Panc1 (cell line): ENCODE measurements at regions not wholly inside any gene's neighbourhood (a gene's known extent, or its start where the extent isn't known, plus 50 kb on each side); places are given as distances from the start of the nearest gene placed in this dataset.

Source experiments
- ATAC-seq: fragments of 200-7000 bp; cut with Tn5 transposase; 2 replicates; pipeline ENCODE4 v1.9.1; 2020; ENCODE audit warnings: mild to moderate bottlenecking, moderate library complexity
- BruUV-seq: library from RNA; stranded (reverse); fragments of 400-500 nt; replicated peaks from 2 replicates; lab custom pipeline; 2021; lab: Mats Ljungman, UMichigan
- CTCF ChIA-PET: fragments of 300-600 bp; sonication (Branson Sonifier 250); formaldehyde crosslinking; loops from one replicate; lab custom pipeline; 2022; ENCODE audit warnings: antibody characterized with exemption; lab: Charles Lee
- POLR2A ChIA-PET: fragments of 300-600 bp; sonication (Branson Sonifier 250); formaldehyde crosslinking; loops from one replicate; lab custom pipeline; 2022; ENCODE audit warnings: antibody characterized with exemption; lab: Charles Lee
- DNase-seq: peaks from one replicate; pipeline ENCODE4 v3.0.0-alpha.2; 2010; ENCODE audit warnings: low read depth, low spot score
- H3K27ac ChIP-seq: 2 replicates; pipeline ENCODE4 v1.5.1; 2011; ENCODE audit warnings: mild to moderate bottlenecking, low read length, inconsistent platforms
- H3K27me3 ChIP-seq: fragments of 200-500 bp; sonication (Bioruptor generic); 2 replicates; pipeline ENCODE4 v1.6.0; 2014; ENCODE audit warnings: low read length, inconsistent platforms; ENCODE audit not compliant: control insufficient read depth, insufficient read depth
- H3K36me3 ChIP-seq: fragments of 200-500 bp; sonication (Bioruptor generic); 2 replicates; pipeline ENCODE4 v1.5.1; 2014; ENCODE audit warnings: inconsistent platforms, mild to moderate bottlenecking, low read length, moderate library complexity; ENCODE audit not compliant: control insufficient read depth, insufficient read depth
- H3K4me1 ChIP-seq: 2 replicates; pipeline ENCODE4 v1.5.1; 2011; ENCODE audit warnings: inconsistent platforms, mild to moderate bottlenecking, low read length, moderate library complexity; ENCODE audit not compliant: control insufficient read depth, insufficient read depth
- H3K4me3 ChIP-seq, 2 experiments: 2 replicates each; pipeline ENCODE4 v1.5.1; 2011 to 2012; ENCODE audit warnings: low read depth in 2 of 2, low read length in 2 of 2, mild to moderate bottlenecking in 2 of 2, inconsistent platforms in 1 of 2, moderate library complexity in 1 of 2
- H3K9me3 ChIP-seq: fragments of 200-500 bp; sonication (Bioruptor generic); 2 replicates; pipeline ENCODE4 v1.5.1; 2014; ENCODE audit warnings: low read depth, mild to moderate bottlenecking, inconsistent platforms, low read length, moderate library complexity; ENCODE audit not compliant: control insufficient read depth, insufficient read depth
- POLR2AphosphoS5 ChIP-seq: IDR thresholded peaks from 2 replicates; pipeline ENCODE4 v1.6.1; 2012; ENCODE audit warnings: mild to moderate bottlenecking, low read depth, low read length, moderate library complexity
- SIN3A ChIP-seq: IDR thresholded peaks from 2 replicates; pipeline ENCODE4 v1.6.1; 2012; ENCODE audit warnings: low read depth, mild to moderate bottlenecking, low read length, moderate library complexity, borderline replicate concordance; ENCODE audit not compliant: insufficient read depth
- TCF7L2 ChIP-seq: IDR thresholded peaks from 2 replicates; pipeline ENCODE4 v1.6.1; 2011; ENCODE audit warnings: mild to moderate bottlenecking, low read depth, low read length, inconsistent platforms
- in situ Hi-C: cut with HindIII; loops from 2 replicates; pipeline ENCODE4 v1.10.0; 2016; ENCODE audit warnings: low sequenced_read_pairs, low pct_unique_long_range_greater_than_20kb
- intact Hi-C: fragments of 100-400 bp; cut with micrococcal nuclease; formaldehyde crosslinking; loops from one replicate; pipeline ENCODE4 v1.10.0; 2022; ENCODE audit not compliant: unreplicated experiment
- TF ChIP-seq, protein P1 (sequence below), 2 experiments: IDR thresholded peaks; 2 replicates each; pipeline ENCODE4 v1.6.1; 2011 to 2012; ENCODE audit warnings: low read depth in 2 of 2, control low read depth in 1 of 2, low read length in 1 of 2, mild to moderate bottlenecking in 1 of 2, moderate library complexity in 1 of 2; ENCODE audit not compliant: insufficient read depth in 1 of 2
- TF ChIP-seq, protein P2 (sequence below): fragments of 450-650 bp; IDR thresholded peaks from 2 replicates; pipeline ENCODE4 v1.5.1; 2017; ENCODE audit warnings: mild to moderate bottlenecking

DNA sequence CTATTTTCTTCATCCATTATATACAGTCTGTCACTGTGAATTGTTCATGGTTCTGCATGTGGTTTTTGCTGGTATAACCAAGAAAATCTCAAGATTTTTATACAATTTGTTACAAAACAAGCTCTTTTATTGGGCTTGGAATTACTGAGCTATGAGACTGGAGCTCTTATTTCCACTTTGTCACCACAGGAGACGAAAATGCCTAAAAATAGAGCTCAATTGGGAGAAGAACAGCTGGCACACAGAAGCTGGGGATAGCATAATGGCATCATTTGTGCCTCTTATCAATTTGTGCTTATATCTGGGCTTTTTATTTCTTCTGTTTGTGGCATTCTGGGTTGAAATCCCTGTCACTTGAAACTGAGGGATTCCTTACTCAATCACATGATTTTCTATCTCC lies 219.1 kb downstream of the CALCRL start:
- ChIA-PET POLR2A (no interaction called here), CTCF (no interaction called here)
- no TSS peak for BruUV-seq
- no peak overlapping the region for H3K4me3 ChIP-seq
- H3K4me1 ChIP-seq, result no peaks in the 10 kb centered on the region
- no peaks in the 10 kb centered on the region for H3K9me3 ChIP-seq
- no peak for TF ChIP-seq SIN3A
- TF ChIP-seq POLR2AphosphoS5, result no peak
- no peak for TF ChIP-seq TCF7L2
- TF ChIP-seq, protein P1, sequence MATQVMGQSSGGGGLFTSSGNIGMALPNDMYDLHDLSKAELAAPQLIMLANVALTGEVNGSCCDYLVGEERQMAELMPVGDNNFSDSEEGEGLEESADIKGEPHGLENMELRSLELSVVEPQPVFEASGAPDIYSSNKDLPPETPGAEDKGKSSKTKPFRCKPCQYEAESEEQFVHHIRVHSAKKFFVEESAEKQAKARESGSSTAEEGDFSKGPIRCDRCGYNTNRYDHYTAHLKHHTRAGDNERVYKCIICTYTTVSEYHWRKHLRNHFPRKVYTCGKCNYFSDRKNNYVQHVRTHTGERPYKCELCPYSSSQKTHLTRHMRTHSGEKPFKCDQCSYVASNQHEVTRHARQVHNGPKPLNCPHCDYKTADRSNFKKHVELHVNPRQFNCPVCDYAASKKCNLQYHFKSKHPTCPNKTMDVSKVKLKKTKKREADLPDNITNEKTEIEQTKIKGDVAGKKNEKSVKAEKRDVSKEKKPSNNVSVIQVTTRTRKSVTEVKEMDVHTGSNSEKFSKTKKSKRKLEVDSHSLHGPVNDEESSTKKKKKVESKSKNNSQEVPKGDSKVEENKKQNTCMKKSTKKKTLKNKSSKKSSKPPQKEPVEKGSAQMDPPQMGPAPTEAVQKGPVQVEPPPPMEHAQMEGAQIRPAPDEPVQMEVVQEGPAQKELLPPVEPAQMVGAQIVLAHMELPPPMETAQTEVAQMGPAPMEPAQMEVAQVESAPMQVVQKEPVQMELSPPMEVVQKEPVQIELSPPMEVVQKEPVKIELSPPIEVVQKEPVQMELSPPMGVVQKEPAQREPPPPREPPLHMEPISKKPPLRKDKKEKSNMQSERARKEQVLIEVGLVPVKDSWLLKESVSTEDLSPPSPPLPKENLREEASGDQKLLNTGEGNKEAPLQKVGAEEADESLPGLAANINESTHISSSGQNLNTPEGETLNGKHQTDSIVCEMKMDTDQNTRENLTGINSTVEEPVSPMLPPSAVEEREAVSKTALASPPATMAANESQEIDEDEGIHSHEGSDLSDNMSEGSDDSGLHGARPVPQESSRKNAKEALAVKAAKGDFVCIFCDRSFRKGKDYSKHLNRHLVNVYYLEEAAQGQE (IDR thresholded peaks at IDR 0.05; ENCODE audit: insufficient read depth in 1 of 2, low read depth in 2 of 2, low read length in 1 of 2), result no peak
- TF ChIP-seq, protein P2, sequence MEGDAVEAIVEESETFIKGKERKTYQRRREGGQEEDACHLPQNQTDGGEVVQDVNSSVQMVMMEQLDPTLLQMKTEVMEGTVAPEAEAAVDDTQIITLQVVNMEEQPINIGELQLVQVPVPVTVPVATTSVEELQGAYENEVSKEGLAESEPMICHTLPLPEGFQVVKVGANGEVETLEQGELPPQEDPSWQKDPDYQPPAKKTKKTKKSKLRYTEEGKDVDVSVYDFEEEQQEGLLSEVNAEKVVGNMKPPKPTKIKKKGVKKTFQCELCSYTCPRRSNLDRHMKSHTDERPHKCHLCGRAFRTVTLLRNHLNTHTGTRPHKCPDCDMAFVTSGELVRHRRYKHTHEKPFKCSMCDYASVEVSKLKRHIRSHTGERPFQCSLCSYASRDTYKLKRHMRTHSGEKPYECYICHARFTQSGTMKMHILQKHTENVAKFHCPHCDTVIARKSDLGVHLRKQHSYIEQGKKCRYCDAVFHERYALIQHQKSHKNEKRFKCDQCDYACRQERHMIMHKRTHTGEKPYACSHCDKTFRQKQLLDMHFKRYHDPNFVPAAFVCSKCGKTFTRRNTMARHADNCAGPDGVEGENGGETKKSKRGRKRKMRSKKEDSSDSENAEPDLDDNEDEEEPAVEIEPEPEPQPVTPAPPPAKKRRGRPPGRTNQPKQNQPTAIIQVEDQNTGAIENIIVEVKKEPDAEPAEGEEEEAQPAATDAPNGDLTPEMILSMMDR, result no peak
- intact Hi-C loops (no loop called here), in situ Hi-C loops (no loop called here)
- no peaks in the 10 kb centered on the region for H3K36me3 ChIP-seq
- ATAC-seq, result no peak
- no peak overlapping the region for H3K27ac ChIP-seq
- H3K27me3 ChIP-seq, result no peaks in the 10 kb centered on the region
- no peak for DNase-seq

DNA sequence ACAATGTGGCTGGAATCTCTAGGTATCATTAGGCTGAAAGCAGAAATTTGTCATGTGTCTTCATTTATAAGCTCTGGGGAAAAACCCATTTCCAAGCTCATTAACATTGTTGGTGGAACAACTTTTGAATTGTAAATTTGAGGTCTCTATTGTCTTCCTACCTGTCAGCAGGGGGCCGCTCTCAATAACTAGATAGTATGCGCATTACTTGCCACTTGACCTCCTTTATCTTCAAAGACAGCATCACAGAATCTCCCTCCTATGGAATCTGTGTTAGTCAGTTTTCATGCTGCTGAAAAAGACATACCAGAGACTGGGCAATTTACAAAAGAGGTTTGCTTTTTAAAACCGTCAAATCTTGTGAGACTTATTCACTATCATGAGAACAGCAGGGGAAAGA lies 223.1 kb downstream of the CALCRL start:
- POLR2A ChIA-PET, result no interaction called here
- intact Hi-C loops (no loop called here), in situ Hi-C loops (no loop called here)
- no peaks in the 10 kb centered on the region for H3K9me3 ChIP-seq
- no TSS peak for BruUV-seq
- no peak overlapping the region for H3K27ac ChIP-seq
- no peaks in the 10 kb centered on the region for H3K4me1 ChIP-seq
- DNase-seq (no peak), ATAC-seq (no peak)
- H3K27me3 ChIP-seq, result no peaks in the 10 kb centered on the region
- no peaks in the 10 kb centered on the region for H3K36me3 ChIP-seq
- TF ChIP-seq, protein P1 (IDR thresholded peaks at IDR 0.05; ENCODE audit: insufficient read depth in 1 of 2, low read depth in 2 of 2, low read length in 1 of 2), result no peak
- TF ChIP-seq TCF7L2, result no peak
- no peak for TF ChIP-seq SIN3A
- TF ChIP-seq, protein P2, result no peak
- no peak for TF ChIP-seq POLR2AphosphoS5
- H3K4me3 ChIP-seq, result no peak overlapping the region
- CTCF ChIA-PET, result no interaction called here
